Liver (tissue), 8 donors: ENCODE measurements at regions not wholly inside any gene's neighbourhood (a gene's known extent, or its start where the extent isn't known, plus 50 kb on each side); places are given as distances from the start of the nearest gene placed in this dataset.

Experiments used
- DNase-seq: peaks from one replicate; pipeline ENCODE4 v3.0.0-alpha.2; 2017; ENCODE audit warnings: low spot score
- H3K27ac ChIP-seq, 2 donors: one replicate each; pipeline ENCODE4 v1.7.0; 2013; ENCODE audit warnings: inconsistent platforms in 2 of 2, low read length in 2 of 2, control low read depth in 1 of 2, low read depth in 1 of 2, mild to moderate bottlenecking in 1 of 2
- H3K27me3 ChIP-seq, 4 donors: one replicate each; pipeline versions ENCODE4 v1.6.1 to v1.7.0; 2013; ENCODE audit warnings: low read length in 3 of 4, inconsistent platforms in 1 of 4, mild to moderate bottlenecking in 1 of 4, moderate library complexity in 1 of 4; ENCODE audit not compliant: control insufficient read depth in 4 of 4, insufficient read depth in 4 of 4
- H3K36me3 ChIP-seq, 4 donors: one replicate each; pipeline versions ENCODE4 v1.6.1 to v1.7.0; 2013; ENCODE audit warnings: low read length in 3 of 4, mild to moderate bottlenecking in 3 of 4, low read depth in 1 of 4, moderate library complexity in 1 of 4; ENCODE audit not compliant: control insufficient read depth in 4 of 4, insufficient read depth in 3 of 4
- H3K4me1 ChIP-seq, 4 donors: one replicate each; pipeline versions ENCODE4 v1.6.1 to v1.7.0; 2013; ENCODE audit warnings: low read length in 3 of 4, mild to moderate bottlenecking in 3 of 4, moderate library complexity in 1 of 4; ENCODE audit not compliant: control insufficient read depth in 4 of 4, insufficient read depth in 4 of 4
- H3K4me3 ChIP-seq, 3 donors: one replicate each; pipeline versions ENCODE4 v1.6.1 to v1.7.0; 2013; ENCODE audit warnings: low read length in 3 of 3, control low read depth in 1 of 3, low read depth in 1 of 3, mild to moderate bottlenecking in 1 of 3
- H3K9ac ChIP-seq, 2 donors: one replicate each; pipeline ENCODE4 v1.7.0; 2013; ENCODE audit warnings: low read length in 2 of 2, mild to moderate bottlenecking in 2 of 2, moderate library complexity in 2 of 2, control low read depth in 1 of 2, low read depth in 1 of 2
- H3K9me3 ChIP-seq, 4 donors: one replicate each; pipeline versions ENCODE4 v1.6.1 to v1.7.0; 2013; ENCODE audit warnings: low read length in 3 of 4; ENCODE audit not compliant: control insufficient read depth in 4 of 4
- ATF3 ChIP-seq: IDR thresholded peaks from 2 replicates; pipeline ENCODE4 v1.6.1; 2016; ENCODE audit warnings: antibody characterized with exemption
- CTCF ChIP-seq: fragments of 150-350 bp; IDR thresholded peaks from 2 replicates; pipeline ENCODE4 v1.5.1; 2017; ENCODE audit warnings: improper control_type of control experiment, low read depth, low read length; ENCODE audit not compliant: missing input control
- EGR1 ChIP-seq, 2 donors: IDR thresholded peaks; 2 replicates each; pipeline ENCODE4 v1.6.1; 2016 to 2018; ENCODE audit warnings: antibody characterized with exemption in 2 of 2, low read depth in 2 of 2
- GABPA ChIP-seq, 2 donors: IDR thresholded peaks in 1 of 2; conservative IDR thresholded peaks in 1 of 2; 2 replicates each; pipeline ENCODE4 v1.6.1; 2016; ENCODE audit warnings: antibody characterized with exemption in 2 of 2, mild to moderate bottlenecking in 1 of 2, moderate library complexity in 1 of 2
- HNF4A ChIP-seq, 2 donors: conservative IDR thresholded peaks; 2 replicates each; pipeline ENCODE4 v1.6.1; 2016; ENCODE audit warnings: antibody characterized with exemption in 2 of 2, mild to moderate bottlenecking in 2 of 2
- HNF4G ChIP-seq: IDR thresholded peaks from 2 replicates; pipeline ENCODE4 v1.6.1; 2016; ENCODE audit warnings: antibody characterized with exemption
- JUND ChIP-seq, 2 donors: IDR thresholded peaks; 2 replicates each; pipeline ENCODE4 v1.6.1; 2016; ENCODE audit warnings: antibody characterized with exemption in 2 of 2
- NR2F2 ChIP-seq: IDR thresholded peaks from 2 replicates; pipeline ENCODE4 v1.6.1; 2016; ENCODE audit warnings: antibody characterized with exemption
- RAD21 ChIP-seq, 2 donors: IDR thresholded peaks; 2 replicates each; pipeline ENCODE4 v1.6.1; 2016; ENCODE audit warnings: antibody characterized with exemption in 2 of 2, mild to moderate bottlenecking in 2 of 2
- RXRA ChIP-seq, 2 donors: IDR thresholded peaks; 2 replicates each; pipeline ENCODE4 v1.6.1; 2017 to 2018; ENCODE audit warnings: antibody characterized with exemption in 2 of 2, mild to moderate bottlenecking in 1 of 2
- SP1 ChIP-seq: IDR thresholded peaks from 2 replicates; pipeline ENCODE4 v1.6.1; 2018; ENCODE audit warnings: antibody characterized with exemption, mild to moderate bottlenecking
- TAF1 ChIP-seq: conservative IDR thresholded peaks from 2 replicates; pipeline ENCODE4 v1.6.1; 2016; ENCODE audit warnings: antibody characterized with exemption, mild to moderate bottlenecking
- YY1 ChIP-seq: IDR thresholded peaks from 2 replicates; pipeline ENCODE4 v1.6.1; 2016; ENCODE audit warnings: antibody characterized with exemption, mild to moderate bottlenecking
- WGBS: extraction: QIAGEN DNeasy Blood & Tissue Kit; methylation state at CpG from one replicate; pipeline ENCODE4 v1.1.7; 2013; 5-methylcytosine and 5-hydroxymethylcytosine counted together
- TF ChIP-seq, protein P1 (sequence below): IDR thresholded peaks from 2 replicates; pipeline ENCODE4 v1.6.1; 2016; ENCODE audit warnings: antibody characterized with exemption, mild to moderate bottlenecking
- TF ChIP-seq, protein P2 (sequence below): IDR thresholded peaks from 2 replicates; pipeline ENCODE4 v1.6.1; 2016; ENCODE audit warnings: antibody characterized with exemption
- donor health status: healthy.
- donor health status: healthy.
- donor health status: healthy.
- donor health status: healthy.
- donor health status: healthy.

DNA sequence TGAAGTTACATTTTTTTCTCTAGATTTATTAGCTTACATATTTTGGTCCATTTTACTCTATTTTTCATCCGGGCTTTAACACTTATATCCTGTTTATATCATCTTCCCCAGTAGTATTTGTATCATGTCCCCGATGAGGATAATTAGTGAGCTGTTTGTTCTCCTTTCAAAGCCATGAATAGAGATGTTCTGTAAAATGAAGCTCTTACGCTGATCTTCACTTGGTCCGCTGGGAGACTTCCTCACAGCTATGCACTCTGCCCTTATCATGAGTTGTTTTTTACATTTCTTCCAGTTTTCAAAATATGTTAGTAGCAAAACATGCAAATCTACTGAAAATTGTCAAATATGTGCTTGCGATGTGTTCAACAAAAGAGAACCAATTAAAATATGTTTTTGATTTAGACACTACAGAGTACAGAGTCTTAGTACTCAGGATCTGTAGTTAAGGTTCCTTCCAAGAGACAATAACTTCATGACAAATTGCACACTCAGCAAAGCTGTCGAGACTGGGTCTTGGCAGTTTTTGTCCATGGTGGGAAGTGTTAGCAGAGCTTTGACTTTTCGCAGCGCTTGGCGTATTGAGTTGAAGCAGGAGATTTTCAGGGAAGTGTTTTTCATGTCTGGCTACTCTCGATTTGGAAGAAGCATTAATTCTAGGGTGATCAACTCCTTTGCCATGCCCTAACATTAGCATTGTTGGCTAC lies 292.0 kb upstream of the ADAMTS5 start (continued):
- TF ChIP-seq, protein P1, sequence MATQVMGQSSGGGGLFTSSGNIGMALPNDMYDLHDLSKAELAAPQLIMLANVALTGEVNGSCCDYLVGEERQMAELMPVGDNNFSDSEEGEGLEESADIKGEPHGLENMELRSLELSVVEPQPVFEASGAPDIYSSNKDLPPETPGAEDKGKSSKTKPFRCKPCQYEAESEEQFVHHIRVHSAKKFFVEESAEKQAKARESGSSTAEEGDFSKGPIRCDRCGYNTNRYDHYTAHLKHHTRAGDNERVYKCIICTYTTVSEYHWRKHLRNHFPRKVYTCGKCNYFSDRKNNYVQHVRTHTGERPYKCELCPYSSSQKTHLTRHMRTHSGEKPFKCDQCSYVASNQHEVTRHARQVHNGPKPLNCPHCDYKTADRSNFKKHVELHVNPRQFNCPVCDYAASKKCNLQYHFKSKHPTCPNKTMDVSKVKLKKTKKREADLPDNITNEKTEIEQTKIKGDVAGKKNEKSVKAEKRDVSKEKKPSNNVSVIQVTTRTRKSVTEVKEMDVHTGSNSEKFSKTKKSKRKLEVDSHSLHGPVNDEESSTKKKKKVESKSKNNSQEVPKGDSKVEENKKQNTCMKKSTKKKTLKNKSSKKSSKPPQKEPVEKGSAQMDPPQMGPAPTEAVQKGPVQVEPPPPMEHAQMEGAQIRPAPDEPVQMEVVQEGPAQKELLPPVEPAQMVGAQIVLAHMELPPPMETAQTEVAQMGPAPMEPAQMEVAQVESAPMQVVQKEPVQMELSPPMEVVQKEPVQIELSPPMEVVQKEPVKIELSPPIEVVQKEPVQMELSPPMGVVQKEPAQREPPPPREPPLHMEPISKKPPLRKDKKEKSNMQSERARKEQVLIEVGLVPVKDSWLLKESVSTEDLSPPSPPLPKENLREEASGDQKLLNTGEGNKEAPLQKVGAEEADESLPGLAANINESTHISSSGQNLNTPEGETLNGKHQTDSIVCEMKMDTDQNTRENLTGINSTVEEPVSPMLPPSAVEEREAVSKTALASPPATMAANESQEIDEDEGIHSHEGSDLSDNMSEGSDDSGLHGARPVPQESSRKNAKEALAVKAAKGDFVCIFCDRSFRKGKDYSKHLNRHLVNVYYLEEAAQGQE = no peak

DNA sequence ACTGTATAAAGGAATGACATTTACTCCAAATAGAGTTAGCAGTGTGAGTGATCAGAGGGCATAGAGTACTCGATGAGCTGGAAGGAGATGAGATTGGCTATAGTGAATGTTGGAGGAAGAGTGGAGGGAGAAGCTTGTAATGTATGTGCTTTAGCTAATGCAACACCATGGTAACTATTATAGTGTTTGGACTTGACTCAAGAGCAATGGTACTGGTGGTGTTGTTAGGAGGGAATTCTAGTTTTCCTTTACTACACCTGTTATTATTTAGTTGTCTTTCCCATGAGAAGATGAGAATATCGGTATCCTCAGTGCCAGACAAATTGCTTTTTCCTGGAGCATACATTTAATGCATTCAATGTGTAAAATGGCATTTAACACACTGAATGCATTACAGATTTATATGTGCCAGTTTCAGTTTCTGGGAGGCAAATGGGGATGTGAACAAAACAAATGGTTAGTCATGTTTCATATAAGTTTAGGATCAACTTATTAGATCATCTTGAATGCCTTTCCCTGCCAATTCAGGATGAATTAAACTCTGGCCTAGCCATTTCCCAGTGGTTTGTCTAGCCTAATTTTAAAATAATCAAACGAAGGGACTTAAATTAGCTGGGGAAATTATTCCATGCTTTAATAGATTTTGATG lies 291.1 kb upstream of the ADAMTS5 start:
- Histone ChIP-seq H3K4me3 (no peak overlapping the region), H3K9ac (no peak overlapping the region), H3K27ac (no peak overlapping the region), H3K27me3 (no peaks in the 10 kb centered on the region), H3K4me1 (no peaks in the 10 kb centered on the region), H3K9me3 (no peaks in the 10 kb centered on the region), H3K36me3 (no peaks in the 10 kb centered on the region)
- DNase-seq = no peak
- WGBS = 64% methylated on average over 3 of the region's 3 CpGs
- TF ChIP-seq GABPA (IDR thresholded peaks at IDR 0.05 in 1 of 2, conservative IDR thresholded peaks at IDR 0.05 in 1 of 2) = no peak
- TF ChIP-seq HNF4G = no peak
- TF ChIP-seq EGR1 (IDR thresholded peaks at IDR 0.05; ENCODE audit: low read depth in 2 of 2) = no peak
- TF ChIP-seq RAD21 (IDR thresholded peaks at IDR 0.05) = no peak
- no peak for TF ChIP-seq RXRA (IDR thresholded peaks at IDR 0.05)
- TF ChIP-seq NR2F2 = no peak
- TF ChIP-seq, protein P1 = no peak
- TF ChIP-seq JUND (IDR thresholded peaks at IDR 0.05) = no peak
- TF ChIP-seq HNF4A (conservative IDR thresholded peaks at IDR 0.05) = no peak
- no peak for TF ChIP-seq TAF1
- TF ChIP-seq SP1 = no peak
- no peak for TF ChIP-seq YY1

- no peak overlapping the region for H3K9ac ChIP-seq
- DNase-seq = no peak
- no peaks in the 10 kb centered on the region for H3K36me3 ChIP-seq
- H3K4me3 ChIP-seq = no peak overlapping the region
- WGBS = 69% methylated on average over 6 of the region's 6 CpGs
- no peak overlapping the region for H3K27ac ChIP-seq
- H3K9me3 ChIP-seq = no peaks in the 10 kb centered on the region
- H3K4me1 ChIP-seq = no peaks in the 10 kb centered on the region
- H3K27me3 ChIP-seq = no peaks in the 10 kb centered on the region
- TF ChIP-seq ATF3 (no peak), CTCF (no peak), YY1 (no peak), SP1 (no peak), TAF1 (no peak), GABPA (IDR thresholded peaks at IDR 0.05 in 1 of 2, conservative IDR thresholded peaks at IDR 0.05 in 1 of 2) (no peak), HNF4G (no peak), EGR1 (IDR thresholded peaks at IDR 0.05; ENCODE audit: low read depth in 2 of 2) (no peak), JUND (IDR thresholded peaks at IDR 0.05) (no peak)
- TF ChIP-seq, protein P1 = no peak
- TF ChIP-seq, protein P2, sequence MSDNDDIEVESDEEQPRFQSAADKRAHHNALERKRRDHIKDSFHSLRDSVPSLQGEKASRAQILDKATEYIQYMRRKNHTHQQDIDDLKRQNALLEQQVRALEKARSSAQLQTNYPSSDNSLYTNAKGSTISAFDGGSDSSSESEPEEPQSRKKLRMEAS = no peak
Observed at GRCh38 chr21:27257226-27257625, 290.3 kb upstream of the ADAMTS5 start.
